Head of caudate nucleus (tissue), 42 donors: ENCODE measurements at regions not wholly inside any gene's neighbourhood (a gene's known extent, or its start where the extent isn't known, plus 50 kb on each side); places are given as distances from the start of the nearest gene placed in this dataset.
"Not testable (repeated sequence)": the region's sequence is repeated elsewhere in the genome, so short reads cannot be mapped to it uniquely, and the experiment has no call there.

ENCODE experiments used
- DNase-seq, 42 donors: peaks; one replicate each; pipeline versions ENCODE4 v3.0.0 to v3.0.0-alpha.2; 2020 to 2021; ENCODE audit warnings: mixed read lengths in 7 of 42
- intact Hi-C: fragments of 100-400 bp; cut with DNase I; formaldehyde crosslinking; loops from one replicate; pipeline ENCODE4 v1.15.0; 2022

DNA sequence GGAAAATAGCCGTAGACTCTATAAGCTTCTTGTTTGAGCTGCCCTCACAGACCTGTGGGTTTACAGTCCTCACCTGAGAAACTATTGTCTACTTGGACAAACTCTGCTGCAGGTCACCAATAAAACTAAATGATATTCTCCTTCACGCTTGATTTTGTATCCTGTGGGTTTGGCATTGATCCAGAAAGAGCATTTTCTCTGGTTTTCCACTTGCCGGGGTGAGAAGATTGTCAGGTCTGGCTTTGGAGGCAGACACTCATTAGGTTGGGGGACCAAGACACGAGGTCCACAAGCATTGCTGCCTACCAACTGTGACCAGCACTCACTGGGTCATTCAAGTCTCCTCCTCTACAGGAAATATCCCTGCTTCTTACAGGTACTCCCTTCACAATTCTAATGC is 68.5 kb downstream of the CDC14C start:
- no peak for DNase-seq
- intact Hi-C loops: no loop called here

GRCh38 chr7:49001610-49002033 is 77.3 kb downstream of the CDC14C start:
- intact Hi-C loops: no loop called here
- peak in 18 of 42 donors; percentile 0 to 45 (median 16) for DNase-seq

GRCh38 chr7:49010717-49011116 is 86.4 kb downstream of the CDC14C start:
- intact Hi-C loops: no loop called here
- no peak for DNase-seq

DNA sequence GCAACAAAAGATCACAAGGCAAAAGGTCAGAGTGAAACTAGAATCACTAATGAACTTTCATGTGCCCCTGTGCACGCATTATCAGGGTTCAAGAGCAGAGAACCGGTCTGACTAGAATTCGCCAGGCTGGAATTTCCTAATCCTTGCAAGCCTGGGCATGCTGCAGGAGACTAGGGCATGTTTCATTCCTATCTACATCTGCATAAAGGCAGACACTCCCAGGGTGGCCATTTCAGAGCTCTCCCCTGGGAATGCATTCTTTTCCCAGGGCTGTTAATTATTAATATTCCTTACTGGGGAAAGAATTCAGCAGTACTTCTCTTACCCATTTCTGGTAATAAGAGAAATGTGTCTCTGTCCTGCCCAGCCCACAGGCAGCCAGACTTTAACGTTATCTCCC is 90.5 kb downstream of the CDC14C start:
- intact Hi-C loops: no loop called here
- DNase-seq: no peak

DNA sequence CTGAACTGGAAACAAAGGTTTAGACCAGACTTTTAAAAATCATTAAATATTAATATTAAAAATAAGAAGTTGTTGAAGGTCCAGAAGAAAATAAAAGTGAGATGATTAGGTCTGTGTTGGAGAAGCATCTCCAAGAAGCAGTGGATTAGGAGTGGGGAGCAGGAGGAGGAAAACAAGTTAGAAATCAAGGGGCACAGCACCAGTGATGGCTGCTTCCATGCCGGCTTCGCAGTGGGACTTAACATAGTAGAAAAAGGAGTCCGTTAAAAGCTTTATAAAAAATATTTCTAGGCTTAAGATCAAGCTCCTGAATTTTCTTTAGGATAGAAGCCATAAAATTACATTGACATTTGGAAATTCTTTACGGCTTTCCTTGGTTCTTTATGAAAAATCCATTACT is 95.8 kb downstream of the CDC14C start:
- intact Hi-C loops: no loop called here

GRCh38 chr7:49022448-49022847 is 98.1 kb downstream of the CDC14C start:
- DNase-seq: no peak
- intact Hi-C loops: no loop called here

More for the DNA sequence above, 95.8 kb downstream of the CDC14C start:
- no peak for DNase-seq

GRCh38 chr7:49023345-49024328 is 99.3 kb downstream of the CDC14C start:
- DNase-seq: no peak
- intact Hi-C loops: no loop called here

DNA sequence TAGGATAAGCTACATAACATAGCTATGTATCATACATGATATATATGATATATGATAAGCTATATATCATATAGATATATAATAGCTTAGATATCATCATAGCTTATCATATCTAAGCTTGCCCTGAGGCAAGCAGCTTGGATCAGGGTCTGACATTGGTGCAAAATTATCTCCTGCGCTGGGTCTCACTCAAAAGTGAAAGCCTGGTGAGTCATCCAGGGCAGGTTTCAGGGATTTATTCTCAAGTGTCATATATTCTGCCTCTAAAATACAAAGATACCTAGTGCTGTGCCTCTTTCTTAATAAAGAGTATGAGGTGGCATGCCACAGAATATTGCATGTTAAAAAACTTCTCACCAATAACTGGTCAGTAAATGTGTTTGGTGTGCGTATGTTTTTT is 105.9 kb downstream of the CDC14C start:
- intact Hi-C loops: no loop called here
- DNase-seq: no peak

DNA sequence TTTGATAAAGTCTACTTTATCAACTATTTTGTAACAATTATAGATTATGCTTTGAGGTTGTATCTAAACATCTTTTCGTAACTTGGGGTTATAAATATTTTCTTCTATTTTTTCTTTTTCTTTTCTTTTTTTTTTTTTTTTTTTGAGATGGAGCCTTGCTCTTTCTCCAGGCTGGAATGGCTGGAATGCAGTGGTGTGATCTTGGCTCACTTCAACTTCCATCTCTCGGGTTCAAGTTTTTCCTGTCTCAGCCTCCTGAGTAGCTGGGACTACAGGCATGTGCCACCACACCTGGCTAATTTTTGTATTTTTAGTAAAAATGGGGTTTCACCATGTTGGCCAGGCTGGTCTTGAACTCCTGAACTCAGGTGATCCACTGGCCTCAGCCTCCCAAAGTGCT is 108.8 kb downstream of the CDC14C start:
- DNase-seq, intact Hi-C loops: not testable (repeated sequence)

- intact Hi-C loops: no loop called here
- DNase-seq: no peak
Measured at GRCh38 chr7:49037346-49038210, 113.2 kb downstream of the CDC14C start.

DNA sequence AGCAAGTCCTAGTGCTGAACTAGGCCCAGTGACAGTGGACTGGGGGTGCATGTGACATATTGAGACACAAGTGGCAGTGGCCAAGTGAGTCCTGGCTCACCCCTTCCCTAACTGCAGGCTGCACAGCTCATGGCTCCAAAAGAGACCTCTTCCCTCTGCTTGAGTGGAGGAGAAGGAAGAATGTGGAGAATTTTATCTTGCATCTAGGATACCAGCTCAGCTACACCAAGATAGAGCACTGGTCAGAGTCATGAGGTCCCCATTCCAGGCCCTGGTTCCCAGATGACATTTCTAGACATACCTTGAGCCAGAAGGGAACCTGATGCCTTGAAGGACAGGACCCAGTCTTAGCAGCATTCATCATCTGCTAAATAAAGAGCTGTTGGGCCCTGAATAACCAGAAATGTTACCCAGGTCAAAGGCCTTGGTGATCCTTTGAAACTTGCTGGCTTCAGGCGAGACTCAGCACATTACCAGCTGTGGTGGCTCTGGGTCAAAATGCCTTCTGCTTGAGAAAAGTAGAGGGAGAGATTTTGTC is 114.5 kb downstream of the CDC14C start:
- no peak for DNase-seq
- intact Hi-C loops: no loop called here

- intact Hi-C loops: no loop called here
Measured at GRCh38 chr7:49060743-49061142, 136.4 kb downstream of the CDC14C start.

GRCh38 chr7:49074538-49074937 is 150.2 kb downstream of the CDC14C start:
- intact Hi-C loops: no loop called here
- DNase-seq: no peak

More at GRCh38 chr7:49060743-49061142, 136.4 kb downstream of the CDC14C start:
- DNase-seq: no peak

DNA sequence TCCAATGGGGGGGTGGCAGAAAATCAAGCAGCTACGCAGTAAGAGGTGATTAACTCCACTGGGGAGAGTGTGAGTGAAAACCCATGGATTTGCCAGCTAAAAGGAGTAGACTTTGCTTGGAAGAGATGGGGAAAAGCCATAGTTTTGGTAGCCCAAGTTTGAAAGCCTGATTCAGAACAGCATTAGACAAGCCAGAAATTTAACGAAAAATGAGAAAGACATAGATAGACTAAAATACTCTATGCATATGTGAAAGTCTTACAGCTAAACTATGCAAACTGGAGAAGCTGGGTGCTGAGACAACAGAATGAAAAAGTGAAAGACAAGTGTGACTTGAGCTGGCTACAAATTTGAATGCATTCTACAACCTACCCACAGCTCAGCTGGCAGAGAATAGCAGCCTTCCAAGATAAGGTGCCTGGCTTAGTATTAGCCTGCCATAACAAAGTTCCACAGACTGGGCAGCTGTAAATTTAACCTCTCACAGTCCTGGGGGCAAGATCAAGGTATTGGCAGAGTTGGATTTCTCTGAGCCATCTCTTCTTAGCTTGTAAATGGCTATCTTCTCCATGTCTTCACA is 156.6 kb downstream of the CDC14C start:
- DNase-seq: no peak
- intact Hi-C loops: no loop called here

DNA sequence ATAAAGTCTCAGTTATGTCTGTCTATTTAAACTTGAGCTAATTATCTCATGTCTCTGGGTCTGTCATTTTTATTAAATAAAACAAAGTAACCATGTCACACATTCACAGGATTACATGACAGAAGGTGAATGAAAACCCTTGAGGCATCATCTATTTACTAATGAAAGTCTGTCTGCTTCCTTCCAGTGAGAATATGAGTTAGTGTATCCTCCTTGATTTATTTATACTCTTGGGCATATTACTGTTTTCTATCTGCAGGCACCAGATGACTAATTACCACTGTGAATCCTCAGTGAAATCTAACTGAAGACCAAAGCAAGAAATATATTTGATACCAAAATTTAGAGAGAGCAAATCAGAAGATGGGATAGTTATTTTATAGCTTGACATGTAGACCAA is 163.7 kb downstream of the CDC14C start:
- intact Hi-C loops: no loop called here
- no peak for DNase-seq

- intact Hi-C loops: no loop called here
- no peak for DNase-seq
Measured at GRCh38 chr7:49089717-49090116, 165.4 kb downstream of the CDC14C start.

GRCh38 chr7:49091089-49091488 is 166.7 kb downstream of the CDC14C start:
- intact Hi-C loops: no loop called here
- no peak for DNase-seq

- DNase-seq: no peak
Measured at GRCh38 chr7:49091519-49091918, 167.2 kb downstream of the CDC14C start.

DNA sequence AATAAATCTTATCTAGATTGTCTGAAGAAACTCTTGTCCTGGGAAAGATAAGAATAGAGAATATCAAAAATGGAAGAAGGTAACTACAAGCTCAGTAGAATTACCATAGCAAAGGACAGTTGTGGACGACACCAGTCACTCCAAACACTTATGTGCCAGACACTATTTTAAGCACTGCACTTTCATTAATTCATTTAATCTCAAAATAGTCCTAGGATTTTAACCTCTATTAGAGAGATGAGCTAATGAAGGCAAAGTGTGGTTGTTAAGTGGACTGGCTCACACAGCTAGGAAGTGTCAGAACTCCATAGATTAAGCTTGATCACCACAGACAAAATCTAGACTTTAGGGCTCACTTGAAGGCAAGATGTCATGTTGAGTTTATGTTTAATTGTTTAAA is 168.9 kb downstream of the CDC14C start:
- intact Hi-C loops: no loop called here
- no peak for DNase-seq

More at GRCh38 chr7:49091519-49091918, 167.2 kb downstream of the CDC14C start:
- intact Hi-C loops: no loop called here
